Osteocyte (in vitro differentiated cells): ENCODE measurements at regions not wholly inside any gene's neighbourhood (a gene's known extent, or its start where the extent isn't known, plus 50 kb on each side); places are given as distances from the start of the nearest gene placed in this dataset.

Experiments used
- DNase-seq: peaks from one replicate; pipeline ENCODE4 v3.0.0; 2021; ENCODE audit warnings: mixed read lengths; ENCODE audit not compliant: unreplicated experiment; ENCODE audit errors: extremely low spot score
- H3K27ac Mint-ChIP-seq: one replicate; pipeline ENCODE4 v1.8.0; 2021; ENCODE audit warnings: mild to moderate bottlenecking, mixed read lengths; ENCODE audit not compliant: unreplicated experiment
- H3K27me3 Mint-ChIP-seq: one replicate; pipeline ENCODE4 v1.8.0; 2021; ENCODE audit warnings: mixed read lengths; ENCODE audit not compliant: unreplicated experiment
- H3K36me3 Mint-ChIP-seq: one replicate; pipeline ENCODE4 v1.8.0; 2021; ENCODE audit warnings: mixed read lengths; ENCODE audit not compliant: unreplicated experiment
- H3K4me1 Mint-ChIP-seq: one replicate; pipeline ENCODE4 v1.8.0; 2021; ENCODE audit warnings: mixed read lengths; ENCODE audit not compliant: unreplicated experiment
- H3K4me3 Mint-ChIP-seq: one replicate; pipeline ENCODE4 v1.8.0; 2021; ENCODE audit warnings: mild to moderate bottlenecking, moderate library complexity, mixed read lengths; ENCODE audit not compliant: unreplicated experiment
- H3K9me3 Mint-ChIP-seq: one replicate; pipeline ENCODE4 v1.8.0; 2021; ENCODE audit warnings: mixed read lengths; ENCODE audit not compliant: unreplicated experiment
- TF ChIP-seq, protein P1 (sequence below): fragments of 200-600 bp; sonication (generic); IDR thresholded peaks from 2 replicates; pipeline ENCODE4 v1.5.0; 2021; ENCODE audit warnings: antibody characterized with exemption, mild to moderate bottlenecking, moderate library complexity

DNA sequence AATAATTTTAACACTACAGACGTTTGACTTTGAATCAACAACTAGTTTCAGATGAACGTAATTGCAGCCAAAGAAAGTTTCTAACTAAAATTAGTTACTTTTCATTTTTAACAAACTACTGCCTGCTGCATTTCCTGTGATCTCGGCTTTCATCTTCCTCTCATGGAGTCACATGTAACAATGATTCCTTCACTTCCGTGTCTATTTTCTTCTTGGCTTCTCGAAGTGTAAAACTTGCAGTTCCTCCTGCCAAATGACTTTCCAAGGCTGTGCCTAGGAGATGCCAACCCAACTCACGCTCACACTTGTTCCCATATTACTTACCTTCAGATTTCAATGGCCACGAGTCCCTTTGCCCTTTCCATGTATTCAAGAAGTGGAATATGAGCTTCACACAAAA lies 1406.3 kb upstream of the CELF4 start:
- TF ChIP-seq, protein P1, sequence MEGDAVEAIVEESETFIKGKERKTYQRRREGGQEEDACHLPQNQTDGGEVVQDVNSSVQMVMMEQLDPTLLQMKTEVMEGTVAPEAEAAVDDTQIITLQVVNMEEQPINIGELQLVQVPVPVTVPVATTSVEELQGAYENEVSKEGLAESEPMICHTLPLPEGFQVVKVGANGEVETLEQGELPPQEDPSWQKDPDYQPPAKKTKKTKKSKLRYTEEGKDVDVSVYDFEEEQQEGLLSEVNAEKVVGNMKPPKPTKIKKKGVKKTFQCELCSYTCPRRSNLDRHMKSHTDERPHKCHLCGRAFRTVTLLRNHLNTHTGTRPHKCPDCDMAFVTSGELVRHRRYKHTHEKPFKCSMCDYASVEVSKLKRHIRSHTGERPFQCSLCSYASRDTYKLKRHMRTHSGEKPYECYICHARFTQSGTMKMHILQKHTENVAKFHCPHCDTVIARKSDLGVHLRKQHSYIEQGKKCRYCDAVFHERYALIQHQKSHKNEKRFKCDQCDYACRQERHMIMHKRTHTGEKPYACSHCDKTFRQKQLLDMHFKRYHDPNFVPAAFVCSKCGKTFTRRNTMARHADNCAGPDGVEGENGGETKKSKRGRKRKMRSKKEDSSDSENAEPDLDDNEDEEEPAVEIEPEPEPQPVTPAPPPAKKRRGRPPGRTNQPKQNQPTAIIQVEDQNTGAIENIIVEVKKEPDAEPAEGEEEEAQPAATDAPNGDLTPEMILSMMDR, result no peak
- Mint-ChIP-seq H3K4me1 (no peaks in the 10 kb centered on the region), H3K27ac (no peak overlapping the region), H3K27me3 (peaks cover 5% of the 10 kb centered on the region), H3K36me3 (no peaks in the 10 kb centered on the region), H3K9me3 (peaks cover 21% of the 10 kb centered on the region), H3K4me3 (no peak overlapping the region)
- DNase-seq, result no peak

DNA sequence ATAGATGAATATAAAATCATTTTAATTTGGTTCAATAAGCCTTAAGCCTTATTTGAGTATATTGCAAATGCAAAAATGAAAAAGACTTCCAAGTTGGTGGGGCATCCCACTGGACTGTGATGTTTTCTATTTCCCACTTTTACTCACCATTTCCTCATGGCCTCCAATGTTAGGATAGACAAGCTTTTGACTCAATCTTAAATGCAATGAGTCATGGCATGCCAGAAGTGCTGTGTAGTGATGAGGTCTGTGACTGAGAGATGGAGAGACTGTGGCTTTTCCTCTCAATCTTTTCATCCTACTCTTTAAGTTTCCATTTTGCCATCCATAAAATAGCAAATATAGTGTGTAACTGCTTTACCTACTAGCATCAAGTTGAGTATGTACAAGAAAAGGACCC lies 1401.2 kb upstream of the CELF4 start:
- Mint-ChIP-seq H3K27ac (no peak overlapping the region), H3K9me3 (peaks cover 9% of the 10 kb centered on the region), H3K36me3 (no peaks in the 10 kb centered on the region), H3K4me1 (no peaks in the 10 kb centered on the region), H3K27me3 (peaks cover 2% of the 10 kb centered on the region), H3K4me3 (no peak overlapping the region)
- TF ChIP-seq, protein P1, result no peak
- DNase-seq, result no peak

DNA sequence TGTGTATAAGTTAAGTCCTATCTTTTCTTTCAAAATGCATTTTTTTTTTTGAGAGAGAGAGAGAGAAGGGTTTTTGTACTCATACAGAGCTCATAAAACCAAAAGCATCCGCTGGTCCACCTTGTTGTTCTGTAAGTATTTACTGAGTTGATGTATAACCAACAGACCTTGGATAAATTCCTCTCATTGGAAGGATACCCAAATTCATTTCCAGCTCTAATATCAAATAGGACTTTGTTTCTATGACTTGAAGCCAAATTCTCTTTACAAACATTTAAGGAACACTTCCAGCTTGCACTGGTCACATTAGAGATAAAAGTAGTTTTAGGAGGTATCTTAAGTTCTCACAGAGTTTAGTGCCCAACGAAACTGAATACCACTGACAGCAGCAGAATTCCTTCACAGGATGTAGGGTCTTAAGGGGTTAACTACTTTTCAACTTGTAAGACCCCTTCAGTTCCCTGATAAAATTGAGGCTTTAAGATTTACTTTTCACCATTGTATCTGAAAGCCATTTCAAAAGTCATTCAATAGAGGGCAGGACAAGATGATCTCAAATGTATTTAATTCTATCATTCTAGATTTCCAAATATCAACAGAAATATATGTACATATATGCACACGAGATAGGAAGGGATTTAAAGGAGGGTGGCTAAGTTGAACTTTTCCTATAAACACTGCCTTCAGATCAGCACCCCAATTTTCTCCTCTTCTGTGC lies 1398.5 kb upstream of the CELF4 start:
- H3K36me3 Mint-ChIP-seq, result no peaks in the 10 kb centered on the region

DNA sequence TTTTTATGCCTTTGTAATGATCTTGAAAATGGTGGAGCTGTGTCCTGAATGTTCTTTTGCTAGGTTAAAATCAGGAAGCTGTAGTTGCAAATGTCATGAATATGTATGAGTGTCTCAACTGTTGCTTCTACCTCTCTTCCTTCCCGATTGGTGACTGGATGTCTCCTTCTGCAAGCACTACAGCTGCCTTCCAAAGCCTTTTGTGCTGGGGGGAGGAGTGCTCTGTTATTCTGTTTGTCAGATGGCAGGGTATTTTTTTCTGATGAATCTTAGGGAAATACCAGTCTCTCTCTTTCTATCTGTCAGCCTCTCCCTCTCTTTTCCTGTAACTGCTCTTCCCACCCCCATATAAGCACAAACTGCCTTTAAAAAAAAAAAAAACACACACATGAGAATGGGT lies 1396.3 kb upstream of the CELF4 start:
- Mint-ChIP-seq H3K27me3 (peaks cover 2% of the 10 kb centered on the region), H3K36me3 (no peaks in the 10 kb centered on the region), H3K9me3 (no peaks in the 10 kb centered on the region), H3K27ac (no peak overlapping the region), H3K4me1 (no peaks in the 10 kb centered on the region), H3K4me3 (no peak overlapping the region)
- TF ChIP-seq, protein P1, result no peak
- DNase-seq, result no peak

More for the DNA sequence above, 1398.5 kb upstream of the CELF4 start:
- no peak for DNase-seq
- peaks cover 2% of the 10 kb centered on the region for H3K27me3 Mint-ChIP-seq
- no peak overlapping the region for H3K4me3 Mint-ChIP-seq
- no peaks in the 10 kb centered on the region for H3K9me3 Mint-ChIP-seq
- TF ChIP-seq, protein P1, result no peak
- no peak overlapping the region for H3K27ac Mint-ChIP-seq
- no peaks in the 10 kb centered on the region for H3K4me1 Mint-ChIP-seq

DNA sequence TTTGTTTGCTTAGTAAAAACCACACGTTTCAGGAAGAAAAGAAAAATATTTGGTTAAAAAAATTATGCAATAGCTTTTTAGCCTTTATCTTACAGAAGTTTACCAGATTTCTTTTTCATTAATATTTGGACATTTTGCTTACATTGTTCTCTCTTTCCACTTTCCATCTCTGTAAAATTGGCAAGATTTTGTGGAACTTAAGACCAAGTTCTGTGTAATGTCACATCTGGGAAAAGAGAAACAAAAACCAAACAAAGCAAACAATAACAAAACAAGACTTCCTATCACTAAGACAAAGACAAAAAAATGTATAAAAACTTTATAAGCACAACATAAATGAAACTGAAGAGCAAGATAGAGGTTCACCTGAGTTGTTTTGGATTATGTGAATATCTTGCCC lies 1392.1 kb upstream of the CELF4 start:
- Mint-ChIP-seq H3K4me1 (no peaks in the 10 kb centered on the region), H3K27me3 (peaks cover 2% of the 10 kb centered on the region), H3K4me3 (no peak overlapping the region), H3K9me3 (no peaks in the 10 kb centered on the region), H3K27ac (no peak overlapping the region), H3K36me3 (no peaks in the 10 kb centered on the region)
- TF ChIP-seq, protein P1, result no peak
- DNase-seq, result no peak
